GM19455 (cell line): ENCODE measurements at regions not wholly inside any gene's neighbourhood (a gene's known extent, or its start where the extent isn't known, plus 50 kb on each side); places are given as distances from the start of the nearest gene placed in this dataset.

Experiments
- ATAC-seq: cut with Tn5 transposase; IDR thresholded peaks from one replicate; pipeline ENCODE4 v1.9.1; 2021; ENCODE audit not compliant: unreplicated experiment

DNA sequence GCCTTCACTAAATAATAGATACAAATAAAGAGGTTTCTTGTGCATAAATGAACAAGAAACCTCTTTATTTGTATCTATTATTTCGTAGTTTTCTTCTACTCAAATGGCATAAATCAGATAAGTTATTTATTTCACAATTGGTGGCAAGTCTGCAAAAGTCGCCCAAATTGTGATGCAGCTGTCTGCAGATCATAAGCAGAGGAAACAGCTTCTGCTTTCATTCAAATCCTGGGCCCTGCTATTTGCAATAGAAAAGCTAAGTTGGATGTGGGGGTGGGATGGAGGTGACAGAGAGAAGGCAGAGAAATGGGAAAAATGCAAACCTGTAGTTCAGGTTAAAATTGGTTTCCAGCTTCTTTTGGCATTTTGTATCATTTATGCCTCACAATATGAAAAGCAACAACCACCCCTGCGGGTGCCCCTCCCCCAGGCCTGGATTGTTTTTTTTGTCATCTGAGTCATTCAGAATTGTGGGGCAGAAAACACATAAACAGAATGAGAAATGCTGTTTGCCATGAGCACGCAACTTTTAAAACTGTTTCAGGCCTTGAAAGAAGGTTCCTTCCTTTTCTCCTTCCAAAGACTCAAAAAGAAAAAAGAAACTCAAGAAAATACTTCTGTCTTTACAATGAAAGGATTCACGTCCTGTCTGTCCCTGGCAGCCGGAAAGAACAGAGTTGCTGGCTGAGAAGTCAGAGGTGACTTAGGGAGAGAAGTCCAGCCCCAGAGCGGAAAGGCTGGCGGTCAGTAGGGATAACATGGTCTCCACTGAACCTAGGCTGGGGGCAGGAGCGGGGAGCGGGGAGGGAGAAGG, 132.9 kb downstream of the BAMBI start:
- no peak for ATAC-seq

DNA sequence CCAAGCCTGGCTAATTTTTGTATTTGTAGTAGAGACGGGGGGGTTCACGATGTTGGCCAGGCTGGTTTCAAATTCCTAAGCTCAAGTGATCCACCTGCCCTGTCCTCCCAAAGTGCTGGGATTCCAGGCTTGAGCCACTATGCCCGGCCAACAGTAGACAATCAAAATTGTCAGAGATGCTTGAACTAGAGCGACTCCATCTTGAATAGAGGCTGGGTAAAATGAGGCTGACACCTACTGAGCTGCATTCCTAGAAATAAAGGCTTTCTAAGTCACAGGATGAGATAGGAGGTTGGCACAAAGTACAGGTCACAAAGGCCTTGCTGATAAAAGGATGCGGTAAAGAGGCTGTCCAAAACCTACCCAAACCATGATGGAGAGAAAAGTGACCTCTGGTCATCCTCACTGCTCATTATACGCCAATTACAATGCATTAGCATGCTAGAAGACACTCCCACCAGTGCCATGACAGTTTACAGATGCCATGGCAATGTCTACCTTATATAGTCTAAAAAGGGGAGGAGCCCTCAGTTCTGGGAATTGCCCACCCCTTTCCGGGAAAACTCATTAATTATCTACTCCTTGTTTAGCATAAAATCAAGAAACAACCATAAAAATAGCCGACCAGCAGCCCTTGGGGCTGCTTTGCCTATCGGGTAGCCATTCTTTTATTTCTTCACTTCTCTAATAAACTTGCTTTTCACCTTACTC, 134.5 kb downstream of the BAMBI start:
- no peak for ATAC-seq

DNA sequence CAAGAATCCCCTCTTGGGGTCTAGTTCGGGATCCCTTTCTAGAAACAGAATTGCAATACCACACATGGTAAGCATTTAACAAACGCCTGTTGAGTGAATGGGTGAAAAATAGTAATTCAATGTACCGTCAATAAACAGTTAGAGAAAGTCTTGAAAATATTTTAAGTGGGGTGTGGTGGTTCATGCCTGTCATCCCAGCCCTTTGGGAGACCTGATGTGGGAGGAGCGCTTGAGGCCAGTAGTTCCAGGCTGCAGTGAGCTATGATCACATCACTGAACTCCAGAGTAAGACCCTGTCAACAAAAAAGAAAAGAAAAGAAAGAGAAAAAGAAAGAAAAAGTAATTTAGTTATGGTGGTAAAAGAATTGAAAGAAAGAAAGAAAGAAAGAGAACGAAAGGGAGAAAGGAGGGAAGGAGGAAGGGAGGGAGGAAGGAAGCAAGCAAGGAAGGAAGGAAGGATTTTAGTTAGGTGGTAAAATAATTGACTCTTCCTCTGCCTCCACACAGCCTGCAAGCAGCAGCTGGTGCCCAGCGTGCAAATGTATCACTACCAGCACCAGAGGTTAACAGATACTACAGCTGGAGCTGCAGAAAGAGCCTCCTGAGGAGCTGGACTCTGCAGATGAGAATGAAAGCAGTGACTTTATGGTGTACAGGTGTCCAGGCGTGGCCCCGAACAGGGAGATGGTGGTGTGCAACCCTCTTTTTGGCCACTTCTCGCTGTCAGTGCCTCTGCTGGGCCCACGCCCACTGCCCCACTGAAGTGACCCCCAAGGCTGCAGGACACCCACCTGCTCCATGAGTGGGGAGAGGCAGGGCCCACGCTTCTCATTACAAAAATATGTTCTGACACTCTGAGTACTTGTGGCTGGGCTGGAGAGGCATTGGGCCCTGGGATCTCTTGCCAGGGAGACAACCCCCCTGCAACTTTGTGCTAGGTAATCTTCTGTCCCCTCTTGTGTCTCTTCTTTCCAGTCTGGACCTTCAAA, 135.4 kb downstream of the BAMBI start:
- ATAC-seq, result no peak

GRCh38 chr10:28815681-28816080, 138.4 kb downstream of the BAMBI start:
- no peak for ATAC-seq

DNA sequence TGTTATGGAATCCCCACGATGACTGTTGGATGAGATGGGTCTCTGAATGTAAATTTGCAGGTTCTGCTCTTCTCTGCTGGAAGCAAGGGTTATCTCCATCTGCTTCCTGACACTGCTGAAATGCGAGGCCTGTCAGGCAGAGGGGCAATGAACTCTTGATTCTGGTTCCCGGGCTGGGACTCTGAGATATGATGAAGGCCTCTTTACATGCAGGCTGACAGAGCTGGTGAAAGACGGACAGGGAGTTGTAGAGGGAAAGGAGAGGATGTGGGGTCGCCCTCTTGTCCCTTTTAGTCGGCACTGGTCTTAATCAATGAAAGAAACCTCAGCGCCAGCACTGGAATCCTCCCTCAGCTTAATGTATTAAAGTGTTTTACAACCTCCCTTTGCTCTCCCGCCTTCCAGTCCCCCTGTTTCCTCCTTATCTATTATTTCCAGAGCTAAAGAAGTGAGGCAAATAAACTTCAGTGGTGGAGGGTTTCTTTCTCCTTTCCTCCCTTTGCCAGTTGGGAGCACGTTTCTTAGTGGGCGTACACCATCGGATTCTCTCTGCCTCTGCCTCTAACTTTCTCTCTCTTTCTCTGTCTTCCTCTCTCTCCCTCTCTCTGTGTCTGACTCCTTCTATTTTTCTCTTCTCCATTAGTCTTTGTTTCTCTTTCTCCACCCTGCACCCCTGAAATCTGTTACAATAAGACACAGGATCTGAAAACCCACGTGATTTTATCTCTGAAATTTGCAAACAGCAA, 145.6 kb downstream of the BAMBI start:
- no peak for ATAC-seq

DNA sequence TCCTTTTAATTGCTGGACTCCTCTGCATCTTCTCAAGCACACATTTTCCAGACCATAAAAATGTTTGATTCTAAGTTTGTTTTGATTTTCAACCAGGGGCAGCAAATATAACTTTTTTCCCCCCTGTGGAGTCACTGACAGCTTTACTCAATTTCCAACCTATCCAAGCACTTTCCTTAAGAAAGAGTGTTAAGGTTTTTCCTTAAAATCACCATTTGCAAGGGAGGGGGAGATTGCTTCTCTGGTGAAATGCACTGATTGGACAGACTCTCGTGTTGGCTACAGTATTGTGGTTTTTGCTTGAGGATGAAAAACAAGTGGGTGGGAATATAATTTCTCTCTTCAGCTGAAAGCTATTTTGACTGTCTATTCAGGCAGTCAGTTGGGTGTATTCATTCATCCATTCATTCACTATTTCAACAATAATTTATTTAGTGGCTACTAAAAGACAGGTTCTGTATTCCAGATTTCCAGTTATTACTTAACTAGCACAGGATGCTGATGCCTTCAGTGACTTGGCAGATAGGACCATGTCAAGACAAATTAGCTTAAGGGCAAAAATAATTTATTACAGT, 146.3 kb downstream of the BAMBI start:
- ATAC-seq, result no peak

DNA sequence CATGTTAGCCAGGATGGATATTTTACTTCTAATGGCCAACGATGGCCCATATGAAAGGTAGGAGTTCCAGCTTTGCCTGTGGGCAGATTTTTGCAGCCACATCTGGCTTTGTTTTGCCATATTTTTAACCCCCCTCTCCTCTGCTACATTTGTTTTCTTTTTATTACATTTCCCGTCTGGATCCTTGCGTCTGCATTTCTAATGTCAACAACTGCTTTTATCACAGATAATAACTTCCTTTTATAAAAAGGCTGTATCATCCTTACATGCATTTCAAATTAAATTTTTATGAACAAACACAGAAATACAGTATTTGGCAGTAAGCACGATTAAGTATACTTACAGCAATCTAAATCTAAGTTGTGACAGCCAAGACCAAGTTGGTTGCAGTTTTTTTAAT, 156.0 kb downstream of the BAMBI start:
- no peak for ATAC-seq

DNA sequence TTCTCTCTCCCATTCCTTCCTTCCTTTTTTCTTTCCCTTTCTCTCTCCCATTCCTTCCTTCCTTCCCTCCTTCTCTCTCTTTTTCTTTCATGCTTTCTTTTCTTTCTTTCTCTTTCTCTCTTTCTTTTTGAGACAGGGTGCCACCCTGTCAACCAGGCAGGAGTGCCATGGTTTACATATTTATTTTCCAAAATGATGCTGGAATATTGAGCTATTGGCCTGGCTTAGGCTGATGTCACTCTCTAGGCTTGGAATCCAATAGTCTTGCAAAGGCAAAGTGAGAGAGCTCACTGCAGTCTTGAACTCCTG, 159.1 kb downstream of the BAMBI start:
- no peak for ATAC-seq

- no peak for ATAC-seq
These were observed 160.5 kb downstream of the BAMBI start for GRCh38 chr10:28837613-28838390.

- ATAC-seq, result no peak
These were observed 161.6 kb downstream of the BAMBI start for GRCh38 chr10:28838908-28839307.

GRCh38 chr10:28839600-28840007, 162.3 kb downstream of the BAMBI start:
- ATAC-seq, result no peak

DNA sequence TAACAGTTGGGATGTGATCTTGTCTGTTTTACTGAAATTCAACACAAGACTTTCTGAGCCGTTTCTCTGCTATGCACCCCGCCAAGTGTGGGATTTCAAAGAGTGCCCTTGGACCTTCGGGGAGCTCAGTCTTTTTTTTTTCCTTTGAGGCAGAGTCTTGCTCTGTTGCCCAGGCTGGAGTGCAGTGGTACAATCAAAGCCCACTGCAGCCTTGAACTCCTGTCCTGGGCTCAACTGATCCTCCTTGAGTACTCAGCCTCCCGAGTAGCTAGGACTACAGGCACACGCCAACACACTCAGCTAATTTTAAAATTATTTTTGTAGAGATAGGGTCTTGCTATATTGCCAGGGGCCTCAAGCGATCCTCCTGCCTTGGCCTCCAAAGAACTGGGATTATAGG, 162.9 kb downstream of the BAMBI start:
- ATAC-seq, result no peak

DNA sequence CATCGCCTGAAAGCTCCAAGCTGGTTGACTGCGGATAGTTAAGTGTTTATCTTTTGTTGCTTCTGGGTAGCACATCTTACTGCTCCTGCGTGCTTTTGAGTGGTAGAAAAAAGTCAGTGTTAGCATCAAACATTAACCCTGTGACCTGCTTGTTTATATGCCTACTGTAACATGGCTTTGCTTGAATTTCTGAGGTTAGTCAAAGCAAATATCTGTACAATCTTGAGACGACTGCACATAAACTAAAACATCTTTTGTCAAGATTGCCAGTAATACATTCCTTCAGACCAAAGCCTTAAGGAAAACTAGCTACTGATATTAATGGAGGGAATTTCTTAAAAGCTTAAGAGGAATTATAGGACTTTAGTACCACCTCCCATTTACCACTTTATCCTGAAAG, 163.7 kb downstream of the BAMBI start:
- ATAC-seq, result no peak

DNA sequence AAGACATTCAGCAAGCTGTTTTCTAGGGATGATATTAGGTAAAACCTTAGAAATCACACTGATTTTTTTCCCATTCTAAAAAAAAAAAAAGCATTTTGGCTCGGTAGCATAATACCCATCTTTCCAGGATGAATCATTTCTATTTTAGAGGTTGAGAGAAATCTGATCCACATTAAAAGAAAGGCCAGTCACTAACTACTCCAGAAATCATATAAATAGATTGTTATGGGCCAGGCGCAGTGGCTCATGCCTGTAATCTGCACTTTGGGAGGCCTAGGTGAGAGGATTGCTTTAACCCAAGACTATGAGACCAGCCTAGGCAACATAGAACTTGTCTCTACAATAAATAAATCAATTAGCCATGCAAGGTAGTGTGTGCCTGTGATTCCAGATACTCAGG, 164.3 kb downstream of the BAMBI start:
- ATAC-seq, result no peak

- ATAC-seq, result no peak
These were observed 165.0 kb downstream of the BAMBI start for GRCh38 chr10:28842321-28842720.

GRCh38 chr10:28845009-28845682, 167.8 kb downstream of the BAMBI start:
- ATAC-seq, result no peak

GRCh38 chr10:28849309-28849708, 172.0 kb downstream of the BAMBI start:
- ATAC-seq, result no peak

DNA sequence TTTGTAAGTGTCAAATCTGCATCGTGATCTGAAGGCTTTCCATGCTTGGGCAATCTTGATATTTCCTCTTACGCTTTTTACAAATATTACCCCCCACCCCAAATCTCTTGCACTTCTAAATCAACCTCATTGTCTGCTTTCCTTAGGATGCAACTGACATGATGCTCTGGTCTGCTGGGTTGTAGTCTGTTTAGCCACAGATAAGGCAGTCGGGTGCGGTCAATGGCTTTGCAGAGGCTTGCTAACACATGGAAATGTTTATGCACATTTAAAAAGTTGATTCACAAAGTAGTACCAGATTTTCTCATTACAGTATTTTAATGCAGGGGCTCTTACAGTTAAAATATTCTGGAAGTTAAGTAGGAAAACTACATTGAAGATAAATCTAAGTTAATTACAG, 172.5 kb downstream of the BAMBI start:
- ATAC-seq, result no peak

- ATAC-seq, result no peak
These were observed 173.5 kb downstream of the BAMBI start for GRCh38 chr10:28850784-28851183.
